Neutrophil (primary cell): ENCODE measurements at regions not wholly inside any gene's neighbourhood (a gene's known extent, or its start where the extent isn't known, plus 50 kb on each side); places are given as distances from the start of the nearest gene placed in this dataset.

Source experiments
- H3K27ac ChIP-seq: fragments of 200-600 bp; sonication (generic); 2 replicates; pipeline ENCODE4 v1.5.1; 2016; ENCODE audit warnings: mild to moderate bottlenecking, moderate library complexity
- H3K27me3 ChIP-seq: fragments of 200-600 bp; sonication (generic); 2 replicates; pipeline ENCODE4 v1.6.0; 2016; ENCODE audit warnings: mild to moderate bottlenecking
- H3K36me3 ChIP-seq: fragments of 200-600 bp; sonication (generic); 2 replicates; pipeline ENCODE4 v1.5.1; 2017
- H3K4me1 ChIP-seq, 2 experiments: fragments of 200-600 bp in 1 of 2; sonication (generic) in 1 of 2; 1 replicate in 1 of 2; 2 replicates in 1 of 2; pipeline versions ENCODE4 v1.5.1 to v1.6.1; 2013 to 2016; ENCODE audit warnings: low read depth in 1 of 2, low read length in 1 of 2, mild to moderate bottlenecking in 1 of 2, moderate library complexity in 1 of 2; ENCODE audit not compliant: control insufficient read depth in 1 of 2, insufficient read depth in 1 of 2
- H3K4me3 ChIP-seq, 2 experiments: fragments of 200-600 bp in 1 of 2; sonication (generic) in 1 of 2; 1 replicate in 1 of 2; 2 replicates in 1 of 2; pipeline ENCODE4 v1.5.1; 2013 to 2016; ENCODE audit warnings: low read depth in 1 of 2, low read length in 1 of 2, mild to moderate bottlenecking in 1 of 2, moderate library complexity in 1 of 2
- H3K9me3 ChIP-seq: fragments of 200-600 bp; sonication (generic); 2 replicates; pipeline ENCODE4 v1.5.1; 2016
- TF ChIP-seq, protein P1 (sequence below): fragments of 200-600 bp; sonication (generic); IDR thresholded peaks from 2 replicates; pipeline ENCODE4 v1.5.1; 2016; ENCODE audit warnings: antibody characterized with exemption

DNA sequence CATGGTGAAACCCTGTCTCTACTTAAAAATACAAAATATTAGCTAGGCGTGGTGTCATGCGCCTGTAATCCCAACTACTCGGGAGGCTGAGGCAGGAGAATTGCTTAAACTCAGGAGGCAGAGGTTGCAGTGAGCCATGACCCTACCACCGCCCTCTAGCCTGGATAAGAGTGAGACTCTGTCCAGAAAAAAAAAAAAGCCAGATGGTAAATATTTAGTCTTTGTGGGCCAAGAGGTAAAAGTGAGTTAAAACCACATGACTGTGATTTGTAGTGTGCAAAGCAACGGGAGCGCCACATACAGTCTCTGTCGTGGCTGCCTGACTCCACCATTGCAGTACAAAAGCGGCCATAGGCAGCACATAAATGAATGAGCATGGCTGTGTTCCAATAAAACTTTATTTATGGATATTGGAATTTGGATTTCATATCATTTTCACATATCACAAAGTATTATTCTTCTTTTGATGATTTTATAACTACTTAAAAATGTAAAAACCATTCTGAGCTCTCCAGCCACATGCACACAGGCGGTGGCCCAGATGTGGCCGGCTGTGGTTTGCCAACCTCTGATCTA lies 51.8 kb upstream of the CASZ1 start:
- H3K4me3 ChIP-seq, result no peak overlapping the region
- no peaks in the 10 kb centered on the region for H3K36me3 ChIP-seq
- no peaks in the 10 kb centered on the region for H3K4me1 ChIP-seq
- H3K9me3 ChIP-seq, result no peaks in the 10 kb centered on the region
- no peak overlapping the region for H3K27ac ChIP-seq
- no peaks in the 10 kb centered on the region for H3K27me3 ChIP-seq
- TF ChIP-seq, protein P1, sequence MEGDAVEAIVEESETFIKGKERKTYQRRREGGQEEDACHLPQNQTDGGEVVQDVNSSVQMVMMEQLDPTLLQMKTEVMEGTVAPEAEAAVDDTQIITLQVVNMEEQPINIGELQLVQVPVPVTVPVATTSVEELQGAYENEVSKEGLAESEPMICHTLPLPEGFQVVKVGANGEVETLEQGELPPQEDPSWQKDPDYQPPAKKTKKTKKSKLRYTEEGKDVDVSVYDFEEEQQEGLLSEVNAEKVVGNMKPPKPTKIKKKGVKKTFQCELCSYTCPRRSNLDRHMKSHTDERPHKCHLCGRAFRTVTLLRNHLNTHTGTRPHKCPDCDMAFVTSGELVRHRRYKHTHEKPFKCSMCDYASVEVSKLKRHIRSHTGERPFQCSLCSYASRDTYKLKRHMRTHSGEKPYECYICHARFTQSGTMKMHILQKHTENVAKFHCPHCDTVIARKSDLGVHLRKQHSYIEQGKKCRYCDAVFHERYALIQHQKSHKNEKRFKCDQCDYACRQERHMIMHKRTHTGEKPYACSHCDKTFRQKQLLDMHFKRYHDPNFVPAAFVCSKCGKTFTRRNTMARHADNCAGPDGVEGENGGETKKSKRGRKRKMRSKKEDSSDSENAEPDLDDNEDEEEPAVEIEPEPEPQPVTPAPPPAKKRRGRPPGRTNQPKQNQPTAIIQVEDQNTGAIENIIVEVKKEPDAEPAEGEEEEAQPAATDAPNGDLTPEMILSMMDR, result no peak

DNA sequence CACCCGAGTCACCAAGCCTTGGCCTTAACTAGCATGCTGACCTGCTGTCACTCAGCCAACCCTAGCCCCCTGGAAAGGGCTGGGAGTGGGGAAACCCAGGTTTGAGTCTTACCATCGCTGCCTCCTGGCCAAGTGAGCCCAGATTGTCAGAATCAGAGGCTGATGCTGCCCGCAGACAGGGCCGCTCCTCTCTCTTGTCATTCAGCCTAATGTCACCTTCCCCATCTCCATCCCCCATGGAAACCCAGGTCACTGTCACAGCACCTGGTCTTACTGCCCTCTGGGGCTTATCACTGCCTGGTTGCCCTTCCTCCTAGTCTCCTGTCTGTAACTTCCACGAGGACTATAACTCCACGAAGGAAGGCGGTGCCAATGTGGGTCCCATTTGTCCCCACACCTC lies 53.6 kb upstream of the CASZ1 start:
- TF ChIP-seq, protein P1, result no peak
- Histone ChIP-seq H3K4me3 (no peak overlapping the region), H3K27me3 (no peaks in the 10 kb centered on the region)

DNA sequence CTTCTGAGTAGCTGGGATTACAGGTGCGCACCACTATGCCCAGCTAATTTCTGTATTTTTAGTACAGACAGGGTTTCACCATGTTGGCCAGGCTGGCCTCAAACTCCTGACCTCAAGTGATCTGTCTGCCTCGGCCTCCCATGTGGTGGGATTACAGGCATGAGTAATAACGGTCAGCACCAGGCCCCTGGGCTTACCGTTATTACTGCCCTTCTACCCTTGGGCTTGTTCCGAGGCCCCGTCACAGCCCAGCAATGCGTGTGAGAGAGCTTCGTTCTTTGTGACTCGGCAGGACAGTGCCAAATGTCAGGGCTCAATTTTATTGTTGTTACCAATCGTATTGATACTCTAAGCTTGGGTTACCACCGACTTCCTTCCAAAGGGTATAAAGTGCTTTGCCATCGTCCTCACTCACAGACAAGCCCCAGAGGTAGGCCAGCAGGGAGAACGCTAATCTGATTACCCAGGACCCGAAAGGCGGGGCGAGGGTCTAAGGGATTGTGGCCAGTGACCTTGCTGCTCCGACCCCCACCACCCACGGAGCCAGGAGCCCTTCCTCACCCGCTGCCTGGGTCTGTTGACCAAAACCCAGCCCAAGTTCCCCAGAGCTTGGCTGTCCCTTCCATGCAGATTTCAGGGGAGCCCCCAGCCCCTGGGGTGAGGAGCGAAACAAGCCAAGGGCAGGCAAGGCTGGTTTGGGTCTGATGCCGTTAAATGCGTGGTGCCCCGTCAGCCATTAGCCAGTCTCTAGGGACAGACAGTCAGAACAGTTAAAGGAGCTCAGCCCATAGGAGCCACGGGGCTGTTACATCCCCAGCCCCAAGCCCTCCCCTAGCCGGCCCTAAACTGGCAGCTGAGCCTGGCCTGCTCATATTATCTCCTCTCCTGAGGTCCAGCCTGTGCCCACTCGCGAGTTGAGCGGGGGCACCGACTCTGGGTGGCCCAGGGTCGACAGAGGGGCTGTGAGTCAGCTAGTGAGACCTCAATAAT lies 54.9 kb upstream of the CASZ1 start:
- TF ChIP-seq, protein P1, result no peak
- Histone ChIP-seq H3K27me3 (no peaks in the 10 kb centered on the region), H3K27ac (no peak overlapping the region), H3K4me1 (no peaks in the 10 kb centered on the region), H3K9me3 (no peaks in the 10 kb centered on the region), H3K4me3 (no peak overlapping the region), H3K36me3 (no peaks in the 10 kb centered on the region)

More for the DNA sequence above, 53.6 kb upstream of the CASZ1 start:
- H3K9me3 ChIP-seq, result no peaks in the 10 kb centered on the region
- no peaks in the 10 kb centered on the region for H3K36me3 ChIP-seq
- H3K27ac ChIP-seq, result no peak overlapping the region
- H3K4me1 ChIP-seq, result no peaks in the 10 kb centered on the region

DNA sequence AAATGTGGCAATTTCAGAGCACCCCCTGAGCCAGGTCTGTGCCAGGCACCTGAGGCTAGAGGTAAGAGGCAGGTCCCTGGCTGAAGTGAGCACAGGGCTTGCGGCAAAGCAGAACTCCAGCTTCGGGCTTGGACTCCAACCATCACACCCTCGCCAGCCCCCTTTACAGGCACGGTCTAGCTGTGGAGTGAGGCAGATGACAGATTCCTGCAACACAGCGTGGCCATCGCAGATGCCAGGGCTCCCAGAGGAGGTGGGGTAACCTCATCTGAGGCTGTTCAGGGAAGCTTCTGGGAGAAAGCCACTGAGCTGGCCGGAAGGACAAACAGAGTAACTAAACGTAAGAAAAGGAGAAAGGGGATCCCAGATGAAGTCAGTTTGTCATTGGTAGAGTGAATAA lies 55.6 kb upstream of the CASZ1 start:
- H3K4me3 ChIP-seq, result no peak overlapping the region
- H3K27ac ChIP-seq, result no peak overlapping the region
- H3K4me1 ChIP-seq, result no peaks in the 10 kb centered on the region
- no peaks in the 10 kb centered on the region for H3K36me3 ChIP-seq
- no peaks in the 10 kb centered on the region for H3K27me3 ChIP-seq
- TF ChIP-seq, protein P1, result no peak
- no peaks in the 10 kb centered on the region for H3K9me3 ChIP-seq

DNA sequence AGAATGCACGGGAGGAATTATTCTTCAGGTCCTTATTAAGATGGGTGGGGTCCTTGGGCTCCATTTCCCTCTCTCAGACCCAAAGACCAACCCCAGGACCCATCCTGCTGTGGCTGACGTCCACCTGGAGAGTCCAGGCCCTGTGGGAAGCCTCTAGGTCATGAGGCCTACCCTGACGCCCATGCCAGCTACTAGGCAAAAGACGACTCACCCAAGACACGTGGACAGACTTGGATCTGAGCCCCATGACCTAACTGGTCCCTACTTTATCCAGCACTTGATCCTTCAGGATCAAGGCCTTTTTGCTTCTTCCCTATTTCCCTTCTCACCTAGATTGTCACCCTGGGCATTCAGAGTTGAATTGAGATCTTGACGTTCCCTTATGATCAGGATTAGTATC lies 56.0 kb upstream of the CASZ1 start:
- Histone ChIP-seq H3K9me3 (no peaks in the 10 kb centered on the region), H3K4me1 (no peaks in the 10 kb centered on the region), H3K27me3 (no peaks in the 10 kb centered on the region), H3K36me3 (no peaks in the 10 kb centered on the region), H3K4me3 (no peak overlapping the region), H3K27ac (no peak overlapping the region)
- TF ChIP-seq, protein P1, result no peak
